Brain microvascular endothelial cell (primary cell): ENCODE measurements at regions not wholly inside any gene's neighbourhood (a gene's known extent, or its start where the extent isn't known, plus 50 kb on each side); places are given as distances from the start of the nearest gene placed in this dataset.

ENCODE experiments used
- DNase-seq: peaks from one replicate; pipeline ENCODE4 v3.0.0-alpha.2; 2020
- H3K27ac ChIP-seq: fragments of 250-450 bp; sonication (Bioruptor Pico); 2 replicates; pipeline ENCODE4 v1.5.1; 2020; ENCODE audit warnings: mild to moderate bottlenecking, moderate library complexity
- H3K27me3 ChIP-seq: fragments of 250-450 bp; sonication (Bioruptor Pico); replicated peaks from 2 replicates; pipeline ENCODE4 v1.5.1; 2020; ENCODE audit warnings: mild to moderate bottlenecking
- H3K36me3 ChIP-seq: fragments of 250-450 bp; sonication (Bioruptor Pico); replicated peaks from 2 replicates; pipeline ENCODE4 v1.5.1; 2020; ENCODE audit warnings: mild to moderate bottlenecking
- H3K4me3 ChIP-seq: 2 replicates; pipeline ENCODE4 v1.5.1; 2011; ENCODE audit warnings: low read depth, mild to moderate bottlenecking, control low read depth, low read length, moderate library complexity
- in situ Hi-C: cut with HindIII; loops from 2 replicates; pipeline ENCODE4 v1.10.0; 2017; ENCODE audit warnings: low sequenced_read_pairs, low pct_ligation_motif_present
- TF ChIP-seq, protein P1 (sequence below): IDR thresholded peaks from 2 replicates; pipeline ENCODE4 v1.5.1; 2011; ENCODE audit warnings: low read depth, mild to moderate bottlenecking, moderate library complexity, low read length, control low read depth, inconsistent platforms; ENCODE audit errors: missing control alignments

DNA sequence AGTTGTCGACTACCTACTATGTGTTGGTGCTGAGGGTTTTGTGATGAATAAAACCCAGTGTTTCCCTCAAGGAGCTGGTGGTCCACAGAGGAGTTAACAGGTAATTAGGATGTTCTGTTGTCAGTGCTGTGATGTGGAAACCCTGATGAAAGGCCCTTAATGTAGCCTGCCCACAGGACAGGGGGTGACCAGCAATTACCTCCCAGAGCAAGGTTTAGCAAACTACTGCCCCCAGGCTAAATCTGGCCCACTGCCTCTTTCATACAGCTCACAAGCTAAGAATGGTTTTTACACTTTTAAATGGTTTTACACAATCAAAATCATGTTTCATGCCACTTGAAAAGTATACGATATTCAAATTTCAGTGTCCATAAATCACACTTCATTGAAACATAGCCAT lies 536.2 kb downstream of the MIAT start:
- in situ Hi-C loops = no loop called here
- H3K27ac ChIP-seq = no peak overlapping the region
- H3K36me3 ChIP-seq = no peaks in the 10 kb centered on the region
- no peaks in the 10 kb centered on the region for H3K27me3 ChIP-seq
- DNase-seq = no peak
- TF ChIP-seq, protein P1, sequence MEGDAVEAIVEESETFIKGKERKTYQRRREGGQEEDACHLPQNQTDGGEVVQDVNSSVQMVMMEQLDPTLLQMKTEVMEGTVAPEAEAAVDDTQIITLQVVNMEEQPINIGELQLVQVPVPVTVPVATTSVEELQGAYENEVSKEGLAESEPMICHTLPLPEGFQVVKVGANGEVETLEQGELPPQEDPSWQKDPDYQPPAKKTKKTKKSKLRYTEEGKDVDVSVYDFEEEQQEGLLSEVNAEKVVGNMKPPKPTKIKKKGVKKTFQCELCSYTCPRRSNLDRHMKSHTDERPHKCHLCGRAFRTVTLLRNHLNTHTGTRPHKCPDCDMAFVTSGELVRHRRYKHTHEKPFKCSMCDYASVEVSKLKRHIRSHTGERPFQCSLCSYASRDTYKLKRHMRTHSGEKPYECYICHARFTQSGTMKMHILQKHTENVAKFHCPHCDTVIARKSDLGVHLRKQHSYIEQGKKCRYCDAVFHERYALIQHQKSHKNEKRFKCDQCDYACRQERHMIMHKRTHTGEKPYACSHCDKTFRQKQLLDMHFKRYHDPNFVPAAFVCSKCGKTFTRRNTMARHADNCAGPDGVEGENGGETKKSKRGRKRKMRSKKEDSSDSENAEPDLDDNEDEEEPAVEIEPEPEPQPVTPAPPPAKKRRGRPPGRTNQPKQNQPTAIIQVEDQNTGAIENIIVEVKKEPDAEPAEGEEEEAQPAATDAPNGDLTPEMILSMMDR = no peak
- H3K4me3 ChIP-seq = no peak overlapping the region

DNA sequence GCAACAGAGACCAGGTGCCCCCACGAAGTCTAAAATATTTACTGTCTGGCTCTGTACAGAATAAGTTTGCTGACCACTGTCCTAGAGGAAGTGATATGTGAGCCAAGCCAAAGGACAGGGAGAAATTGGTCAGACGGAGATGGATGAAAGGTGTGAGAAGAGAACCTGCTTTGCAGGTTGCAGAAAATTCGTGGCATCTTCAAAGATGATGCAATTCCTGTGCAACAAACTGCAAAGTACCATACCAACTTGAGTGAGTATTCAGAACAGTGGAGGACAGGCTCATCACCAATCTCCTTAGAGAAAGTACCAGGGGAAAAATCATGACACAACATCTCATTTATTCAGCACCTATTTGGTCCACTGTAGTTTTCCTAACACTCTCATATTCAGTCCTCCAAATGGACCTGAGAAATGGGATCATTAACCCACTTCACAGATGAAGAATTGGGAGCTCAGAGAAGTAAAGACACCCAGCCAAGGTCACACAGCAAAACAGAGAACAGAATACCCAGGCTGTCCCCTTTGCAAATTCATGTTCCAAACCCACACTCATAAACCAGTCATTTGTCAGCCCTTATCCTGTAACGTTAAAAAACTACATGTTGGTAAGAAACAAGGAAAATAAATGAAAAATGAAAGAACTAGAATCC lies 536.8 kb downstream of the MIAT start:
- no peak overlapping the region for H3K27ac ChIP-seq
- H3K36me3 ChIP-seq = no peaks in the 10 kb centered on the region
- TF ChIP-seq, protein P1 = no peak
- no peaks in the 10 kb centered on the region for H3K27me3 ChIP-seq
- no peak for DNase-seq
- in situ Hi-C loops = no loop called here
- no peak overlapping the region for H3K4me3 ChIP-seq

DNA sequence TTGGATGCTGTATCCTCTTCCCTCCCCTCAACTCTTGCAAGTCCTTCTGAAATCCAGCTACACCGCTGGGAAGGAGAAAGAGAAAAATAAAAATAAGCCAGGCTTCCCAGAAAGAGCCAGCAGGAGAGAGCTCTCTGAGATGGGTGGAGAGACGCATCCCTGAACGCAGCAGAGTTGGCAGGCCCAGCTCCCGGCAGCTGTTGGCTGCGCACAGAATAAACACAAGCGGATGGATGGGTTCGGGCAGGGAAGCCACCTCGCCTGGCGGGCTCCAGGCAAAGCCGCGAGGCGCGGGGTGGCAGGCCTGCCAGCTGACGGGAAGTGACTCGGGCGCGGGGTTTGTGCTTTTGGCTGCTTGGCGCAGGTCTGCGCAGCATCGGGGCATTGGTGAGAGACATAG lies 537.7 kb downstream of the MIAT start:
- Histone ChIP-seq H3K27ac (no peak overlapping the region), H3K36me3 (no peaks in the 10 kb centered on the region), H3K27me3 (no peaks in the 10 kb centered on the region), H3K4me3 (no peak overlapping the region)
- no peak for DNase-seq
- in situ Hi-C loops = no loop called here
- TF ChIP-seq, protein P1 = no peak

DNA sequence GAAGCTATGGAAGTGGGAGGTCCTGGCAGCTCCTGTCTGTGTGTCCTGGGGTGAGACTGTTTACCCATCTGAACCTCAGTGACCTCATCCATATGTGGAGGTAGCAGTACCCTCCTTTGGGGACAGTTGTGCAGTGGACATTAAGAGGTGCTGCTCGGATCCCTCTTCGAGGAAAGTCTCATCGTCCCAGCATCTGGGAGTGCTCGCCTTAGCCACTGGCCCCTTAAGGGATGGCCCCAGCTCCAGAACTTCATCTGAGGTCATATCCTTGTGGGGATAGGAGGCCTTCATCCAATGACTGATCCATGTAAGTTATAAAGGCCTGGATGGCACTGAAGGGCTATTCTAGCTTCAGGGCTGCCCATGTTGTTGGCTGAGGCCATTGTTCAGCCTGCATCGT lies 538.1 kb downstream of the MIAT start:
- H3K27ac ChIP-seq = no peak overlapping the region
- DNase-seq = no peak
- H3K4me3 ChIP-seq = no peak overlapping the region
- in situ Hi-C loops = no loop called here
- H3K27me3 ChIP-seq = no peaks in the 10 kb centered on the region
- TF ChIP-seq, protein P1 = no peak
- H3K36me3 ChIP-seq = no peaks in the 10 kb centered on the region

DNA sequence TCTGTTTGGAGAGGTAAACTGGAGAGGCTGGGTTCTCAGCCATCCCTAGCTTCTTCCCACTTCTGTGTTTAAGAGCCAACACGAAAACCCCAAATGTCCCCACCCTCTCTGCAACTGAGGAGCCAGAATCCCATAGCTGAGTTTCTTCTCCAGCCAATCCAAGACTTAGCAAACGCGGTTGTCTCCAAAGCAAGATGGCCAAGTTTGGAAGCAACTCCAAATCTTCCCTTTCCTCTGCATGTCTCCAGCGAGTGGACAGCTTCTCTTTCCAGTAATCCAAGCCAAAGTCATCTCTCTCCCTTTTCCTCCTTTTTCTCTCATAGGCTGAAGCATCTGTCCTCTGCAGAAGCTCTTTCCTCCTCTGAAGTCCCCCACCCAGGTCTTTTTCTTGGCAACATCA lies 539.2 kb downstream of the MIAT start:
- no peak for DNase-seq
- Histone ChIP-seq H3K4me3 (no peak overlapping the region), H3K27me3 (no peaks in the 10 kb centered on the region), H3K27ac (no peak overlapping the region), H3K36me3 (no peaks in the 10 kb centered on the region)
- TF ChIP-seq, protein P1 = no peak
- in situ Hi-C loops = no loop called here

DNA sequence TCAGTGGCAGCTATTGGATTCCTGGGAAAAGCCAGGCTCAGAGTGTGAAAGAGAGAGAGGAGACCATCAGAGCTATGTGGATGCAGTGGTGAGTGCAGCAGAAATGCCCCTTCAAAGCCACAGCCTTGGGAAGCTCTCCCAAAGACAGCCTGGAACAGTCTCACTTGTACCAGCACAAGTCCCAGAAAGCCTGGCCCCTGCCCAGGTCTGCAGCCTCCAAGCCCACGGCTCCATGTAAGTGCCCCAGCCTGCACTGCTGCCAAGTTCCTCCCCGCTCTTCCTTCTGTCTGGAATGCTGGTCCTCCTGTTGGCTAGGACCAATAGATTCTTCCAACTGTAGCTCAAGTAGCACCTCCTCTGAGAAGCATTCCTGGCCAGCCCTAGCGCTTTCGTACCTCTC lies 539.7 kb downstream of the MIAT start:
- in situ Hi-C loops = no loop called here
- no peaks in the 10 kb centered on the region for H3K36me3 ChIP-seq
- H3K4me3 ChIP-seq = no peak overlapping the region
- H3K27ac ChIP-seq = no peak overlapping the region
- DNase-seq = no peak
- H3K27me3 ChIP-seq = no peaks in the 10 kb centered on the region
- TF ChIP-seq, protein P1 = no peak
